ENCODE measurements at regions not wholly inside any gene's neighbourhood (a gene's known extent, or its start where the extent isn't known, plus 50 kb on each side); places are given as distances from the start of the nearest gene placed in this dataset.
"Not testable (repeated sequence)": the region's sequence is repeated elsewhere in the genome, so short reads cannot be mapped to it uniquely, and the experiment has no call there.

DNA sequence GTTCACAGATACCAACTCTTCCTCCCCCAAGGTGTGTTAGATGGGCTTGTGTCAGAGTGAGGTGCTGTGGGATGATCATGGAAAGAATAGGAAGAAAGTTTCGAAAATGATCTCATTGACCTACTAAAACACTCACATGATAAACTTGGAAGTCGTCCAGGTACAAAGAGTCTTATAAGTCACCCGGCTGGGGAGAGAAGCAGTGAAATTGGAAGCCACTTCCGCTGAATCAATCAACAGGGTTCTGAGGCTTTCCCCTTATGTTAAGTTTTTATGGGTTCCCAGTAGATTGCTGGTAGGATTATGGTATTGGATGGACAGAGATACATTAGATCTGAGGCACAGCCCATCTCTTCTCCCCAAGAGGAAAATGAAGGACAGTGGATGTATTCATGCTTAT is 218.8 kb upstream of the MSX2 start:
- DNase-seq (ENCODE audit: low read depth): no peak
- no peak for TF ChIP-seq POLR2A (IDR thresholded peaks at IDR 0.05; ENCODE audit: extremely low read depth, insufficient read length)
- TF ChIP-seq, protein P1, sequence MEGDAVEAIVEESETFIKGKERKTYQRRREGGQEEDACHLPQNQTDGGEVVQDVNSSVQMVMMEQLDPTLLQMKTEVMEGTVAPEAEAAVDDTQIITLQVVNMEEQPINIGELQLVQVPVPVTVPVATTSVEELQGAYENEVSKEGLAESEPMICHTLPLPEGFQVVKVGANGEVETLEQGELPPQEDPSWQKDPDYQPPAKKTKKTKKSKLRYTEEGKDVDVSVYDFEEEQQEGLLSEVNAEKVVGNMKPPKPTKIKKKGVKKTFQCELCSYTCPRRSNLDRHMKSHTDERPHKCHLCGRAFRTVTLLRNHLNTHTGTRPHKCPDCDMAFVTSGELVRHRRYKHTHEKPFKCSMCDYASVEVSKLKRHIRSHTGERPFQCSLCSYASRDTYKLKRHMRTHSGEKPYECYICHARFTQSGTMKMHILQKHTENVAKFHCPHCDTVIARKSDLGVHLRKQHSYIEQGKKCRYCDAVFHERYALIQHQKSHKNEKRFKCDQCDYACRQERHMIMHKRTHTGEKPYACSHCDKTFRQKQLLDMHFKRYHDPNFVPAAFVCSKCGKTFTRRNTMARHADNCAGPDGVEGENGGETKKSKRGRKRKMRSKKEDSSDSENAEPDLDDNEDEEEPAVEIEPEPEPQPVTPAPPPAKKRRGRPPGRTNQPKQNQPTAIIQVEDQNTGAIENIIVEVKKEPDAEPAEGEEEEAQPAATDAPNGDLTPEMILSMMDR (IDR thresholded peaks at IDR 0.05; ENCODE audit: low read depth, low read length): no peak
- no peak for TF ChIP-seq MYC (IDR thresholded peaks at IDR 0.05; ENCODE audit: low read depth, low read length)
- TF ChIP-seq, protein P2, sequence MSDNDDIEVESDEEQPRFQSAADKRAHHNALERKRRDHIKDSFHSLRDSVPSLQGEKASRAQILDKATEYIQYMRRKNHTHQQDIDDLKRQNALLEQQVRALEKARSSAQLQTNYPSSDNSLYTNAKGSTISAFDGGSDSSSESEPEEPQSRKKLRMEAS (IDR thresholded peaks at IDR 0.05; ENCODE audit: low read depth, low read length): no peak
- no peak overlapping the region for H3K4me3 ChIP-seq (ENCODE audit: low read depth, low read length)

DNA sequence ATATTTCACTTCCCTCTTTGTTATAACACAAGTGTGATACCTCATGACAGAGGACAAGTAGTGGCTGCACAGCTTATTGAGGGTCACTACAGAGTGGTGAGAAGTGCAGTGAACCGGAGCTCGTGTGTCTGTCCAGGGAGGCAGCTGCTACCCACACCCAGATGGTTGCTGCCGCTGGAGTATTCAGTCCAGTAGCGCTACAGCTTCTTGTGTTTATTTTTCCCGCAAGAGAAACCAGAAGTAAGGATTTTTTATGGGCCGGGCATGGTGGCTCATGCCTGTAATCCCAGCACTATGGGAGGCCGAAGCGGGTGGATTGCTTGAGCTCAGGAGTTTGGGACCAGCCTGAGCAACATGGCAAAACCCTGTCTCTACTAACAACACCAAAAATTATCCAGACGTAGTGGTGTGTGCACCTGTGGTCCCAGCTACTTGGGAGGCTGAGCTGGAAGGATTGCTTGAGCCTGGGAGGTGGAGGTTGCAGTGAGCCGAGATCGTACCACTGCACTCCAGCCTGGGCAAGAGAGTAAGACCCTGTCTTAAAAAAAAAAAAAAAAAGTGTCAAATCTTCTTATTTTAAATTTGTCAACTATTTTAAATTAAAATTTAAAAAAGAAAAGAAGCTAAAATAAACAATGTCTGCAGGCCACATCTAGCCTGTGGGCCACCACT is 213.5 kb upstream of the MSX2 start:
- DNase-seq (ENCODE audit: low read depth); H3K4me3 ChIP-seq (ENCODE audit: low read depth, low read length): not testable (repeated sequence)

DNA sequence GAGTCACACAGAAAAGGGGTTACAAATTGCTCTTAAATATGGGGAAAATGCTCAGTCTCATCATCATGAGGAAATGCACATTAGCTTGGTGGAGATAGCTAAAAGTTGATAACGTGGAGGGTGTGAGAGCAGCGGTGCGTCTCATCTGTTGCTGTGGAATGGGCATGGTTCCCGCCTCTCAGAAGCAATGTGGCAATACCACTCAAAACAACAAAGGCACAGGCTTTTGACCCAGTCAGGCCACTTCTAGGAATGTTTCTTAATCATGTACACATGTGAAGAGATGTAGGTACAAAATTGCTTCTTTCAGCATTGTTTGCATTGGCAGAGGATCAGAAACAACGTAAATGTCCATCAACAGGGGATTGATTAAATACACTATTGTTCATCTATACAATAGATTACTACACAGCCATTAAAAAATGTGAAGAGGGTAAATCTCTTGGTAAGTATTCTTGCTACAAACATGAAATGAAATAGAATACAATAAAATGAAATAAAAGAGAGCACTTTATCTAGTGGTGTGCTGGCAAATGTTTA is 212.6 kb upstream of the MSX2 start:
- TF ChIP-seq POLR2A (IDR thresholded peaks at IDR 0.05; ENCODE audit: extremely low read depth, insufficient read length) (no peak), MYC (IDR thresholded peaks at IDR 0.05; ENCODE audit: low read depth, low read length) (no peak)
- TF ChIP-seq, protein P2 (IDR thresholded peaks at IDR 0.05; ENCODE audit: low read depth, low read length): no peak
- TF ChIP-seq, protein P1 (IDR thresholded peaks at IDR 0.05; ENCODE audit: low read depth, low read length): no peak
- DNase-seq (ENCODE audit: low read depth): no peak
- no peak overlapping the region for H3K4me3 ChIP-seq (ENCODE audit: low read depth, low read length)

DNA sequence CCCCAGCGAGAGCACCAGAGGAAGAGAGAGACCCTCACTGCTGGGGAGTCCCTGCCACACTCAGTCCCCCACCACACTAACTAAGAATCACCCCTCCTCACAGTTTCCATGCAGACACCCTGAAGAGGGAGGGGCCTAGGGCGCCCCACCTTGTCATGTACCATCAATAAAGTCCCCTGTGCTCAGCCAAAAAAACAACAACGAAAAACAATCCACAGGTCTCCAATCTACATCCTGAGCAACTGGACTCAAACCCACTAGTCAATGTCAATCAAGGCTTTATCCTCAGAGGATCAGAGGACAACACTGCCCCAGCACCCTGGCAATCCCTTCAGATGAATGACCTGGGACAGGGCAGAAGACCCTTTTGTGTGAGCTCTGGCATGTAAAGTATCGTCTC is 210.1 kb upstream of the MSX2 start:
- no peak for DNase-seq (ENCODE audit: low read depth)
- no peak for TF ChIP-seq MYC (IDR thresholded peaks at IDR 0.05; ENCODE audit: low read depth, low read length)
- TF ChIP-seq, protein P1 (IDR thresholded peaks at IDR 0.05; ENCODE audit: low read depth, low read length): no peak
- no peak overlapping the region for H3K4me3 ChIP-seq (ENCODE audit: low read depth, low read length)

DNA sequence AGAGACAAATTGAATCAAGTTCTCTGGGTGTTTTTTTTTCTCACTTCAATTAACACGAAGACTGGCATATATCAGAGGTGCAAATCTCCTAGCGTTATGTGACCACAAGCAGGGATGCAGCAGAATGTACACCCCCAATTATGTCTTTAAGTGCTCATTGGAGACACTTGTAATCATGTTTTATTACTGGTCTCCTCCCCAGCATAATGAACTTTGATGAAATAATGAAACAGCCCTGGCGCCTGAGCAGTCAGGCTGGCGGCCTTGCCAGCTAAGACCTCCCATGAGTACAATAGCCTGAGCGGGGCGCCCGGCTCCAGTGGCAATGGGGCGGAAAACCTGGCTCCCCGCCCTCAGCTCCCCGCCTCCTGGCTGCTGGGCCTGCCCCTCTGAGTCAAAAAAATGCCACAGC is 209.4 kb upstream of the MSX2 start:
- TF ChIP-seq, protein P2 (IDR thresholded peaks at IDR 0.05; ENCODE audit: low read depth, low read length): no peak
- TF ChIP-seq POLR2A (IDR thresholded peaks at IDR 0.05; ENCODE audit: extremely low read depth, insufficient read length) (no peak), MYC (IDR thresholded peaks at IDR 0.05; ENCODE audit: low read depth, low read length) (no peak)
- TF ChIP-seq, protein P1 (IDR thresholded peaks at IDR 0.05; ENCODE audit: low read depth, low read length): no peak
- DNase-seq (ENCODE audit: low read depth): no peak
- H3K4me3 ChIP-seq (ENCODE audit: low read depth, low read length): no peak overlapping the region

DNA sequence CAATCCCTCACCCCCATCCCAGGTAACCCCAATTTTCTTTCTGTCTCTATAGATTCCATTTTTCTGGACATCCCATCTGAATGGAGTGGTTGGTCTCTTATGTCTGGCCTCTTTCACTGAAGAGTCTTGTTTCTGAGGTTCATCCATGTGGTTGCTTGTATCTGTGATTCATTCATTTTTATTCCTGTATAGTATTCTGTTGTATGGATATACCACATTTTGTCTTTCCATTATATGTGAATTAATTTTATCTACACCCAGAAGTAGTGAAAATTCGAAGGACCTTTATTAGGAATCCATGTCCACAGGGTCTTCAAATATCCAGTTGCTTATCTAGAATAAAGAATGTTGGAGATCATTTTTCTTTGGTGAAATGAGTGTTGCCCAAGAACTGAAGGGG is 207.6 kb upstream of the MSX2 start:
- DNase-seq (ENCODE audit: low read depth): no peak
- TF ChIP-seq, protein P2 (IDR thresholded peaks at IDR 0.05; ENCODE audit: low read depth, low read length): no peak
- TF ChIP-seq MYC (IDR thresholded peaks at IDR 0.05; ENCODE audit: low read depth, low read length) (no peak), POLR2A (IDR thresholded peaks at IDR 0.05; ENCODE audit: extremely low read depth, insufficient read length) (no peak)
- TF ChIP-seq, protein P1 (IDR thresholded peaks at IDR 0.05; ENCODE audit: low read depth, low read length): no peak
- no peak overlapping the region for H3K4me3 ChIP-seq (ENCODE audit: low read depth, low read length)
